ENCODE measurements at regions not wholly inside any gene's neighbourhood (a gene's known extent, or its start where the extent isn't known, plus 50 kb on each side); places are given as distances from the start of the nearest gene placed in this dataset.
"Not testable (repeated sequence)": the region's sequence is repeated elsewhere in the genome, so short reads cannot be mapped to it uniquely, and the experiment has no call there.

DNA sequence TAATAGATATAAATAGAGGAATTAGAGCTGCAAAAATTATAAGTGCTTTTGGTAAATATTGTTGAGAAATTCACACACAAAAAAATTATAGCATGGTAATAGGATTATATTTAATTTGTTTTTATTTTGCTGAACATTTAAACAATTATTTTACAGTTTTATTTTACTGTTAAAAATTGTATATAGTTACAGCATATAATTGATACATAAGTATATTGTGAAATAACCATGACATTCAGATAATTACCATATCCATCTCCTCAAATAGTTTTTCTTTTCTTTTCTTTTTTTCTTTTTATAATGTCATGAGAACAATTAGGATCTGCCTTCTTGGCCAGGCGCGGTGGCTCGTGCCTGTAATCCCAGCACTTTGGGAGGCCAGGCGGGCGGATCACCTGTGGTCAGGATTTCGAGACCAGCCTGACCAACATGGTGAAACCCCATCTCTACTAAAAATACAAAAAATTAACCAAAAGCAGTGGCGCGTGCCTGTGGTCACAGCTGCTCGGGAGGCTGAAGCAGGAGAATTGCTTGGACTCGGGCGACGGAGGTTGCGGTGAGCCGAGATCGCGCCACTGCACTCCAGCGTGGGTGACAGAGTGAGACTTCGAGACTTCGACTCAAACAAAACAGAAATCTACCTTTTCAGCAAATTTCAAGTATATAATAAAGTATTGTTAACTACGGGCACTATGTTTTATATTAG, 654.2 kb downstream of the TENT5A start:
- Histone ChIP-seq H3K4me3 (no peak overlapping the region), H3K27ac (no peak overlapping the region), H3K9me3 (peaks cover 0 to 8% of the 10 kb centered on the region in 2 donors), H3K36me3 (no peaks in the 10 kb centered on the region), H3K27me3 (no peaks in the 10 kb centered on the region), H3K4me1 (no peaks in the 10 kb centered on the region)
- intact Hi-C loops (cut with DNase I), result no loop called here
- no peak for DNase-seq (ENCODE audit: low spot score in 2 of 2)
- TF ChIP-seq CTCF (IDR thresholded peaks at IDR 0.05), result no peak

DNA sequence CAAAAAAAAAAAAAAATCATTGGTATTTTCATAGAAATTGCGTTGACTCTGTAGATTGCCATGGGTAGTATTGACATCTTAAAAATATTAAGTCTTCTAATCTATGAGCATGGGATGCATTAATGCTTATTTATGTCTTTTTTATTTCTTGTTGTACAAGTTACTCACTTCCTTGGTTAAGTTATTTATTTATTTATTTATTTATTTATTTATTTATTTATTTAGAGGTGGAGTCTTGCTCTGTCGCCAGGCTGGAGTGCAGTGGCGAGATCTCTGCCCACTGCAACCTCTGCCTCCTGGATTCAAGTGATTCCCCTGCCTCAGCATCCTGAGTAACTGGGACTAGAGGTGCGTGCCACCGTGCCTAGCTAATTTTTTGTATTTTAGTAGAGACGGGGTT, 656.0 kb downstream of the TENT5A start:
- H3K36me3 ChIP-seq; H3K27me3 ChIP-seq; intact Hi-C loops (cut with DNase I); H3K4me3 ChIP-seq; H3K27ac ChIP-seq; H3K4me1 ChIP-seq; DNase-seq (ENCODE audit: low spot score in 2 of 2); H3K9me3 ChIP-seq: not testable (repeated sequence)

DNA sequence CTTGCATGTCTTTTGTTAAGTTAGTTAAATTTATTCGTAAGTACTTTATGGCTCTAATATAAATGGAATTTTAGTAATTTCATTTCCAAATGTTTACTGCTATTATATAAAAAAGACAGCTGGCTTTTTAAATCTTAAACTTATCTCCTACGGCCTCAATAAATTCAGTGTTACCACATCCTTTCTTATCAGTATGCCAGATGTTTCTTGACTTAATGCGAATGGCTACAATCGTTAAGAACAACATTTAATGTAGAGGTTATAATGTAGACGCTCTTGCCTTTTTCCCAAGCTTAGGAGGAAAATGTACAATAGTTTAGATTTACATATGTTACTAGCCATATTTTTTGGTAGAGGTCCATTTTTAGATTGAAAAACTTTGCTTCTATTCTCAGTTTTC, 659.4 kb downstream of the TENT5A start:
- intact Hi-C loops (cut with DNase I), result no loop called here
- H3K4me3 ChIP-seq, result no peak overlapping the region
- TF ChIP-seq CTCF (IDR thresholded peaks at IDR 0.05), result no peak
- H3K9me3 ChIP-seq, result no peaks in the 10 kb centered on the region
- no peaks in the 10 kb centered on the region for H3K27me3 ChIP-seq
- H3K27ac ChIP-seq, result no peak overlapping the region
- no peaks in the 10 kb centered on the region for H3K36me3 ChIP-seq
- DNase-seq (ENCODE audit: low spot score in 2 of 2), result no peak
- no peaks in the 10 kb centered on the region for H3K4me1 ChIP-seq

DNA sequence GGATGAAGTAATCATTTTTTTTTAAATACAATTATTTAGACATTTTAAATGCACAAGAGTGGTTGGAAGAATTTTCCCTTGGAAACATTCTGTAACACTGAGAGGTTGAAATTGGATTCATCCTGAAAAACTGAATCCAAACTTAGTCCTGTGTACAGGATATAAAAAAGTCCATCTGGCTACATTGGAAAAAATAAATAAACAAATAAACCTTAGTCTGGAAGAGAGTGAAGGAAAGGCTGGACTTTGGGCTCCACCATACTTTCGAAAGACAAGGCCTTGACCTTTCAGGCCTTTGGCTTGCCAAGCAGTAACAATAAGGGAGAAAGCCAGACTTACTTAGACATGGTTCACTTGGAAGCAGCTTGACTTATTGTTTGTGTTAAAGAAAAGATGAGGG, 664.3 kb downstream of the TENT5A start:
- H3K27me3 ChIP-seq, result no peaks in the 10 kb centered on the region
- intact Hi-C loops (cut with DNase I), result no loop called here
- no peak overlapping the region for H3K4me3 ChIP-seq
- DNase-seq (ENCODE audit: low spot score in 2 of 2), result no peak
- H3K9me3 ChIP-seq, result no peaks in the 10 kb centered on the region
- TF ChIP-seq CTCF (IDR thresholded peaks at IDR 0.05), result no peak
- no peaks in the 10 kb centered on the region for H3K4me1 ChIP-seq
- no peak overlapping the region for H3K27ac ChIP-seq
- H3K36me3 ChIP-seq, result no peaks in the 10 kb centered on the region

DNA sequence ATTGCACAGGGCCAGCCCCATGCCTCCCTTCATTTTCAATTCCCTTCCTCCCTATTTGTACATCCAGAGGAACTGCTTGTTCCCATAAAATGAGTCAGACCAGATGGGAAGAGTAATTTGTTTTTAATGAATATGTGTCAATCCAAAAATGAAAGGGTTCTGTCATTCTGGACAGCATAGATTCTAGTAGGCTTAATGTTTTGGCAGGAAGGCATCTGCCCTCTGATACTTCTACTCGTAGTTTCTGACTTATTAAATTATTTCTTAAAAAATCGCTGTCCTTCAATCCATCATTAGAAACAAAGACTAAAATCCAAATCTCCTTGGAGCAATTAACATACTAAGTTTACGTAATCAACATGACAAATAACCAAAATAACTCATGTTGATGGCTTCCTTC, 665.5 kb downstream of the TENT5A start:
- Histone ChIP-seq H3K9me3 (no peaks in the 10 kb centered on the region), H3K27me3 (no peaks in the 10 kb centered on the region), H3K36me3 (no peaks in the 10 kb centered on the region), H3K4me1 (no peaks in the 10 kb centered on the region), H3K4me3 (no peak overlapping the region), H3K27ac (no peak overlapping the region)
- intact Hi-C loops (cut with DNase I), result no loop called here
- no peak for TF ChIP-seq CTCF (IDR thresholded peaks at IDR 0.05)
- no peak for DNase-seq (ENCODE audit: low spot score in 2 of 2)

DNA sequence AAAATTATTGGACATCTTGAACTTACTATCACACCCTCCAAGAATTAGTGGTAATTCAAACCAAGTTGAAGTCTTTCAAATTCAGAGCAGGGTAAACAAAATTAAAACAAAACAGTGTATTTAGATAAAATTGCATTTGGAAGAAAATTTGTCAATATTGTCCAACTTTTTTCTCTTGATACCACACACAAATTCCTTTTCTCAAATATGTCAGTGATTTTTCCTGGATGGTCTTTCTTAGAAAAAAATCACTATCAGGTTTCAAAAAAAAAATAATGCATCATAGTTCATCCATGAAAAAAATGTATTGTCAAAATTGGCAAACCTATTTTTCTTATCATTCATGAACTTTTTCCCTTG, 667.1 kb downstream of the TENT5A start:
- Histone ChIP-seq H3K4me3 (no peak overlapping the region), H3K4me1 (no peaks in the 10 kb centered on the region), H3K27ac (no peak overlapping the region), H3K27me3 (no peaks in the 10 kb centered on the region), H3K36me3 (no peaks in the 10 kb centered on the region), H3K9me3 (no peaks in the 10 kb centered on the region)
- TF ChIP-seq CTCF (IDR thresholded peaks at IDR 0.05), result no peak
- DNase-seq (ENCODE audit: low spot score in 2 of 2), result no peak
- intact Hi-C loops (cut with DNase I), result no loop called here
